T-helper 2 cell treated with Interferon-gamma antibody and Interleukin-4, amounts not matched to agents 5 μg/mL and 100 μg/mL, for 36 hours (primary cell): ENCODE measurements at regions not wholly inside any gene's neighbourhood (a gene's known extent, or its start where the extent isn't known, plus 50 kb on each side); places are given as distances from the start of the nearest gene placed in this dataset.

Experiments used
- DNase-seq: peaks from one replicate; pipeline ENCODE4 v3.0.0; 2021; ENCODE audit warnings: low spot score
- H3K27ac Mint-ChIP-seq: one replicate; pipeline ENCODE4 v1.8.0; 2021; ENCODE audit warnings: mild to moderate bottlenecking, mixed read lengths
- H3K27me3 Mint-ChIP-seq: one replicate; pipeline ENCODE4 v1.8.0; 2021; ENCODE audit warnings: low read depth, mixed read lengths
- H3K36me3 Mint-ChIP-seq: one replicate; pipeline ENCODE4 v1.8.0; 2021; ENCODE audit warnings: low read depth, mixed read lengths
- H3K4me1 Mint-ChIP-seq: one replicate; pipeline ENCODE4 v1.8.0; 2021; ENCODE audit warnings: low read depth, mixed read lengths
- H3K4me3 Mint-ChIP-seq: one replicate; pipeline ENCODE4 v1.8.0; 2022; ENCODE audit warnings: mild to moderate bottlenecking, moderate library complexity, mixed read lengths
- H3K9me3 Mint-ChIP-seq: one replicate; pipeline ENCODE4 v1.8.0; 2021; ENCODE audit warnings: mixed read lengths

- Mint-ChIP-seq H3K36me3 (no peaks in the 10 kb centered on the region), H3K9me3 (peaks cover 4% of the 10 kb centered on the region), H3K27me3 (peaks cover 2% of the 10 kb centered on the region), H3K4me3 (no peak overlapping the region), H3K27ac (no peak overlapping the region), H3K4me1 (no peaks in the 10 kb centered on the region)
- DNase-seq, result no peak
These were observed 54.6 kb upstream of the HHIP start for GRCh38 chr4:144591401-144591800.

GRCh38 chr4:144592264-144592663 is 53.7 kb upstream of the HHIP start:
- Mint-ChIP-seq H3K4me1 (no peaks in the 10 kb centered on the region), H3K27me3 (peaks cover 2% of the 10 kb centered on the region), H3K9me3 (peaks cover 4% of the 10 kb centered on the region), H3K4me3 (no peak overlapping the region), H3K27ac (no peak overlapping the region), H3K36me3 (no peaks in the 10 kb centered on the region)
- DNase-seq, result no peak

GRCh38 chr4:144594471-144594986 is 51.4 kb upstream of the HHIP start:
- Mint-ChIP-seq H3K4me3 (no peak overlapping the region), H3K27ac (no peak overlapping the region), H3K9me3 (no peaks in the 10 kb centered on the region), H3K4me1 (no peaks in the 10 kb centered on the region), H3K27me3 (peaks cover 2% of the 10 kb centered on the region), H3K36me3 (no peaks in the 10 kb centered on the region)
- DNase-seq, result no peak

GRCh38 chr4:144595681-144596080 is 50.3 kb upstream of the HHIP start:
- Mint-ChIP-seq H3K27me3 (peaks cover 2% of the 10 kb centered on the region), H3K4me1 (no peaks in the 10 kb centered on the region), H3K36me3 (no peaks in the 10 kb centered on the region), H3K9me3 (no peaks in the 10 kb centered on the region), H3K4me3 (no peak overlapping the region), H3K27ac (no peak overlapping the region)
- no peak for DNase-seq
